HepG2 (cell line): ENCODE measurements at regions not wholly inside any gene's neighbourhood (a gene's known extent, or its start where the extent isn't known, plus 50 kb on each side); places are given as distances from the start of the nearest gene placed in this dataset.

Source experiments
- ATAC-seq: fragments of 200-7000 bp; cut with Tn5 transposase; 3 replicates; pipeline ENCODE4 v1.9.1; 2020; ENCODE audit warnings: mild to moderate bottlenecking, moderate library complexity
- BruUV-seq: library from RNA; stranded (reverse); fragments of 400-500 nt; replicated peaks from 2 replicates; lab custom pipeline; 2021; lab: Mats Ljungman, UMichigan
- CTCF ChIA-PET: fragments of 300-600 bp; formaldehyde crosslinking; extraction: SDS; loops from one replicate; lab custom pipeline; 2021; ENCODE audit warnings: low total read pairs, inconsistent platforms, low intra/inter-chr PET ratio; lab: Yijun Ruan, JAX
- POLR2A ChIA-PET: fragments of 350-600 bp; sonication (Branson Sonifier 250); formaldehyde crosslinking; loops from one replicate; lab custom pipeline; 2020; ENCODE audit warnings: antibody characterized with exemption, inconsistent platforms; lab: Yijun Ruan, JAX
- DNase-seq: peaks from one replicate; pipeline ENCODE4 v3.0.0-alpha.2; 2015; ENCODE audit warnings: low spot score
- FAIRE-seq: peaks from 3 replicates; lab custom pipeline; 2011; peaks lifted over from hg19 to GRCh38; lab: Jason Lieb, UNC
- H2AFZ ChIP-seq: one replicate; pipeline ENCODE4 v1.6.1; 2011; ENCODE audit warnings: low read length, inconsistent platforms
- H3K27ac ChIP-seq: fragments of 300-600 bp; 3 replicates; pipeline ENCODE4 v1.8.0; 2011; ENCODE audit warnings: mixed run types, mild to moderate bottlenecking, mixed read lengths, low read length, inconsistent platforms; ENCODE audit not compliant: insufficient read depth; ENCODE audit errors: extremely low read length
- H3K27me3 ChIP-seq, 2 experiments: fragments of 200-600 bp in 1 of 2; 2 replicates in 1 of 2; 3 replicates in 1 of 2; pipeline versions ENCODE4 v1.6.0 to v1.8.0; 2011; ENCODE audit warnings: low read length in 2 of 2, mild to moderate bottlenecking in 2 of 2, moderate library complexity in 2 of 2, inconsistent platforms in 1 of 2; ENCODE audit not compliant: insufficient read depth in 2 of 2, control insufficient read depth in 1 of 2
- H3K36me3 ChIP-seq, 2 experiments: fragments of 200-600 bp in 1 of 2; replicated peaks in 1 of 2; 2 replicates in 1 of 2; 3 replicates in 1 of 2; pipeline versions ENCODE4 v1.5.1 to v1.8.0; 2011; ENCODE audit warnings: low read length in 2 of 2, inconsistent platforms in 1 of 2; ENCODE audit not compliant: insufficient read depth in 2 of 2, control insufficient read depth in 1 of 2
- H3K4me1 ChIP-seq: 2 replicates; pipeline ENCODE4 v1.5.1; 2012; ENCODE audit warnings: low read length, inconsistent platforms; ENCODE audit not compliant: insufficient read depth
- H3K4me2 ChIP-seq: 2 replicates; pipeline ENCODE4 v1.6.0; 2011; ENCODE audit warnings: low read depth, low read length, inconsistent platforms
- H3K4me3 ChIP-seq, 3 experiments: fragments of 200-600 bp in 1 of 3; sonication (generic), shearing (Covaris generic) in 1 of 3; replicated peaks in 1 of 3; 2 replicates each; pipeline ENCODE4 v1.5.1; 2011 to 2016; ENCODE audit warnings: low read length in 3 of 3, inconsistent platforms in 2 of 3, low read depth in 2 of 3, mild to moderate bottlenecking in 2 of 3, control low read depth in 1 of 3, mixed read lengths in 1 of 3; ENCODE audit not compliant: insufficient read depth in 1 of 3
- H3K79me2 ChIP-seq: one replicate; pipeline ENCODE4 v1.6.1; 2011; ENCODE audit warnings: low read length, inconsistent platforms; ENCODE audit not compliant: insufficient read depth
- H3K9ac ChIP-seq: 2 replicates; pipeline ENCODE4 v1.6.0; 2011; ENCODE audit warnings: mild to moderate bottlenecking, low read depth, low read length, inconsistent platforms; ENCODE audit not compliant: insufficient read depth
- H3K9me3 ChIP-seq: 2 replicates; pipeline ENCODE4 v1.5.1; 2012; ENCODE audit warnings: mild to moderate bottlenecking, low read length
- H4K20me1 ChIP-seq: 2 replicates; pipeline ENCODE4 v1.6.0; 2011; ENCODE audit warnings: inconsistent platforms, mild to moderate bottlenecking, low read length, moderate library complexity; ENCODE audit not compliant: insufficient read depth
- ELF4 ChIP-seq: sonication (generic); formaldehyde crosslinking; IDR thresholded peaks from 2 replicates; pipeline ENCODE4 v1.5.0; 2020; ENCODE audit warnings: missing genetic modification reagents, mild to moderate bottlenecking, moderate library complexity, borderline replicate concordance
- JARID2 ChIP-seq: sonication (generic); formaldehyde crosslinking; IDR thresholded peaks from 2 replicates; pipeline ENCODE4 v1.8.1; 2023; ENCODE audit warnings: missing genetic modification reagents, inconsistent platforms; ENCODE audit not compliant: insufficient replicate concordance
- TEAD3 ChIP-seq: optimal IDR thresholded peaks from 2 replicates; pipeline ENCODE3; 2016; ENCODE audit warnings: borderline replicate concordance
- ZNF136 ChIP-seq: sonication (generic); formaldehyde crosslinking; IDR thresholded peaks from 2 replicates; pipeline ENCODE4 v1.8.1; 2022; ENCODE audit warnings: low read depth, mild to moderate bottlenecking, moderate library complexity, missing genetic modification reagents
- ZNF329 ChIP-seq: sonication (generic); formaldehyde crosslinking; IDR thresholded peaks from 2 replicates; pipeline ENCODE4 v1.9.0; 2021; ENCODE audit warnings: low read depth, mild to moderate bottlenecking, missing genetic modification reagents
- ZNF547 ChIP-seq: sonication (generic); formaldehyde crosslinking; IDR thresholded peaks from 2 replicates; pipeline ENCODE4 v1.5.1; 2020; ENCODE audit warnings: mild to moderate bottlenecking, missing genetic modification reagents
- ZNF619 ChIP-seq: sonication (generic); formaldehyde crosslinking; IDR thresholded peaks from 2 replicates; pipeline ENCODE4 v1.4.0; 2020; ENCODE audit warnings: mild to moderate bottlenecking, missing genetic modification reagents
- ZNF772 ChIP-seq: sonication (generic); formaldehyde crosslinking; IDR thresholded peaks from 2 replicates; pipeline ENCODE4 v1.5.0; 2020; ENCODE audit warnings: mild to moderate bottlenecking, missing genetic modification reagents
- ZNF883 ChIP-seq: sonication (generic); formaldehyde crosslinking; IDR thresholded peaks from 2 replicates; pipeline ENCODE4 v1.5.1; 2020; ENCODE audit warnings: mild to moderate bottlenecking, missing genetic modification reagents; ENCODE audit errors: not compliant biosample characterization
- WGBS: methylation state at CpG from one replicate; pipeline ENCODE4 v1.1.6; 2017; ENCODE audit warnings: low lambda C conversion rate; 5-methylcytosine and 5-hydroxymethylcytosine counted together
- in situ Hi-C: cut with HindIII; loops from 2 replicates; pipeline ENCODE4 v1.10.0; 2017; ENCODE audit warnings: low pct_unique_long_range_greater_than_20kb; ENCODE audit not compliant: extremely low pct_ligation_motif_present
- intact Hi-C: fragments of 100-400 bp; cut with micrococcal nuclease; formaldehyde crosslinking; loops from one replicate; pipeline ENCODE4 v1.10.0; 2022; ENCODE audit not compliant: unreplicated experiment
- TF ChIP-seq, protein P1 (sequence below): IDR thresholded peaks from 2 replicates; pipeline ENCODE4 v1.6.1; 2016; ENCODE audit warnings: missing genetic modification reagents, missing compliant biosample characterization
- TF ChIP-seq, protein P2 (sequence below), 2 experiments: IDR thresholded peaks; 2 replicates each; pipeline ENCODE4 v1.6.1; 2011 to 2012; ENCODE audit warnings: low read length in 2 of 2, borderline replicate concordance in 1 of 2, low read depth in 1 of 2, mild to moderate bottlenecking in 1 of 2, moderate library complexity in 1 of 2
- TF ChIP-seq, protein P3 (sequence below): IDR thresholded peaks from 2 replicates; pipeline ENCODE4 v1.6.1; 2016; ENCODE audit warnings: control low read depth
- TF ChIP-seq, protein P4 (sequence below): sonication (generic); formaldehyde crosslinking; IDR thresholded peaks from 2 replicates; pipeline ENCODE4 v1.5.1; 2020; ENCODE audit warnings: mild to moderate bottlenecking, missing genetic modification reagents, moderate library complexity
- TF ChIP-seq, protein P5 (sequence below): IDR thresholded peaks from 2 replicates; pipeline ENCODE4 v1.6.1; 2016
- TF ChIP-seq, protein P6 (sequence below): sonication (generic); formaldehyde crosslinking; IDR thresholded peaks from 2 replicates; pipeline ENCODE4 v1.8.1; 2023; ENCODE audit warnings: mild to moderate bottlenecking, moderate library complexity, missing genetic modification reagents
- TF ChIP-seq, protein P7 (sequence below): sonication (generic); formaldehyde crosslinking; IDR thresholded peaks from 2 replicates; pipeline ENCODE4 v1.5.1; 2020; ENCODE audit warnings: missing genetic modification reagents, mild to moderate bottlenecking, borderline replicate concordance

DNA sequence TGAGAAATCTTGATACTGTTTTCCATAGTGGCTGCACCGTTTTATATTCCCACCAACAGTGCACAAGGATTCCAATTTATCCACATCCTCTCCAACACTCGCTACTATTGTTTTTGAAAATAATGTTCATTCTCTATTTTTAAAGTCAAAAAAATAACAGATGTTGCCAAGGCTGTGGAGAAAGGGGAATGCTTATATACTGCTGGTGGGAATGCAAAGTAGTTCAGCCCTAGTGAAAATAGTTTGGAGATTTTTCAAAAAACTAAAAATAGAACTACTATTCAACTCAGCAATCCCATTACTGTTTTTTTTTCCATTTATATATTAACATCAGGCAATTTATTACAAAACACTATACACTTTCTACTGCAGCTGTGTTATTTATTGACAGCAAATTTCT is 208.7 kb downstream of the CBLL2 start:
- BruUV-seq: no TSS peak
- H3K27me3 ChIP-seq: no peaks in the 10 kb centered on the region
- POLR2A ChIA-PET: no interaction called here
- H4K20me1 ChIP-seq: no peaks in the 10 kb centered on the region
- ATAC-seq (no peak), FAIRE-seq (no peak), DNase-seq (no peak)
- H3K36me3 ChIP-seq: no peaks in the 10 kb centered on the region
- no peak overlapping the region for H2AFZ ChIP-seq
- CTCF ChIA-PET: no interaction called here
- intact Hi-C loops: no loop called here
- in situ Hi-C loops: no loop called here
- H3K4me1 ChIP-seq: no peaks in the 10 kb centered on the region
- WGBS: 0% methylated on average over 2 of the region's 2 CpGs
- H3K9ac ChIP-seq: no peak overlapping the region
- H3K27ac ChIP-seq: no peak overlapping the region
- H3K4me2 ChIP-seq: no peak overlapping the region
- H3K79me2 ChIP-seq: no peaks in the 10 kb centered on the region
- H3K4me3 ChIP-seq: no peak overlapping the region
- no peaks in the 10 kb centered on the region for H3K9me3 ChIP-seq
- TF ChIP-seq, protein P1, sequence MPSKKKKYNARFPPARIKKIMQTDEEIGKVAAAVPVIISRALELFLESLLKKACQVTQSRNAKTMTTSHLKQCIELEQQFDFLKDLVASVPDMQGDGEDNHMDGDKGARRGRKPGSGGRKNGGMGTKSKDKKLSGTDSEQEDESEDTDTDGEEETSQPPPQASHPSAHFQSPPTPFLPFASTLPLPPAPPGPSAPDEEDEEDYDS: no peak
- TF ChIP-seq ZNF619 (CRISPR knock-in tag): no peak
- TF ChIP-seq TEAD3 (CRISPR knock-in tag): no peak
- TF ChIP-seq JARID2 (CRISPR knock-in tag): no peak
- no peak for TF ChIP-seq ZNF136 (CRISPR knock-in tag)
- TF ChIP-seq ZNF772 (CRISPR knock-in tag): no peak
- TF ChIP-seq ELF4 (CRISPR knock-in tag): no peak
- TF ChIP-seq ZNF329 (CRISPR knock-in tag): no peak
- TF ChIP-seq, protein P2, sequence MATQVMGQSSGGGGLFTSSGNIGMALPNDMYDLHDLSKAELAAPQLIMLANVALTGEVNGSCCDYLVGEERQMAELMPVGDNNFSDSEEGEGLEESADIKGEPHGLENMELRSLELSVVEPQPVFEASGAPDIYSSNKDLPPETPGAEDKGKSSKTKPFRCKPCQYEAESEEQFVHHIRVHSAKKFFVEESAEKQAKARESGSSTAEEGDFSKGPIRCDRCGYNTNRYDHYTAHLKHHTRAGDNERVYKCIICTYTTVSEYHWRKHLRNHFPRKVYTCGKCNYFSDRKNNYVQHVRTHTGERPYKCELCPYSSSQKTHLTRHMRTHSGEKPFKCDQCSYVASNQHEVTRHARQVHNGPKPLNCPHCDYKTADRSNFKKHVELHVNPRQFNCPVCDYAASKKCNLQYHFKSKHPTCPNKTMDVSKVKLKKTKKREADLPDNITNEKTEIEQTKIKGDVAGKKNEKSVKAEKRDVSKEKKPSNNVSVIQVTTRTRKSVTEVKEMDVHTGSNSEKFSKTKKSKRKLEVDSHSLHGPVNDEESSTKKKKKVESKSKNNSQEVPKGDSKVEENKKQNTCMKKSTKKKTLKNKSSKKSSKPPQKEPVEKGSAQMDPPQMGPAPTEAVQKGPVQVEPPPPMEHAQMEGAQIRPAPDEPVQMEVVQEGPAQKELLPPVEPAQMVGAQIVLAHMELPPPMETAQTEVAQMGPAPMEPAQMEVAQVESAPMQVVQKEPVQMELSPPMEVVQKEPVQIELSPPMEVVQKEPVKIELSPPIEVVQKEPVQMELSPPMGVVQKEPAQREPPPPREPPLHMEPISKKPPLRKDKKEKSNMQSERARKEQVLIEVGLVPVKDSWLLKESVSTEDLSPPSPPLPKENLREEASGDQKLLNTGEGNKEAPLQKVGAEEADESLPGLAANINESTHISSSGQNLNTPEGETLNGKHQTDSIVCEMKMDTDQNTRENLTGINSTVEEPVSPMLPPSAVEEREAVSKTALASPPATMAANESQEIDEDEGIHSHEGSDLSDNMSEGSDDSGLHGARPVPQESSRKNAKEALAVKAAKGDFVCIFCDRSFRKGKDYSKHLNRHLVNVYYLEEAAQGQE (IDR thresholded peaks at IDR 0.05; ENCODE audit: borderline replicate concordance in 1 of 2, low read depth in 1 of 2, low read length in 2 of 2): no peak
- TF ChIP-seq ZNF883 (CRISPR knock-in tag): no peak
- TF ChIP-seq, protein P3, sequence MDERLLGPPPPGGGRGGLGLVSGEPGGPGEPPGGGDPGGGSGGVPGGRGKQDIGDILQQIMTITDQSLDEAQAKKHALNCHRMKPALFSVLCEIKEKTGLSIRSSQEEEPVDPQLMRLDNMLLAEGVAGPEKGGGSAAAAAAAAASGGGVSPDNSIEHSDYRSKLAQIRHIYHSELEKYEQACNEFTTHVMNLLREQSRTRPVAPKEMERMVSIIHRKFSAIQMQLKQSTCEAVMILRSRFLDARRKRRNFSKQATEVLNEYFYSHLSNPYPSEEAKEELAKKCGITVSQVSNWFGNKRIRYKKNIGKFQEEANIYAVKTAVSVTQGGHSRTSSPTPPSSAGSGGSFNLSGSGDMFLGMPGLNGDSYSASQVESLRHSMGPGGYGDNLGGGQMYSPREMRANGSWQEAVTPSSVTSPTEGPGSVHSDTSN (CRISPR knock-in tag): no peak
- TF ChIP-seq, protein P4, sequence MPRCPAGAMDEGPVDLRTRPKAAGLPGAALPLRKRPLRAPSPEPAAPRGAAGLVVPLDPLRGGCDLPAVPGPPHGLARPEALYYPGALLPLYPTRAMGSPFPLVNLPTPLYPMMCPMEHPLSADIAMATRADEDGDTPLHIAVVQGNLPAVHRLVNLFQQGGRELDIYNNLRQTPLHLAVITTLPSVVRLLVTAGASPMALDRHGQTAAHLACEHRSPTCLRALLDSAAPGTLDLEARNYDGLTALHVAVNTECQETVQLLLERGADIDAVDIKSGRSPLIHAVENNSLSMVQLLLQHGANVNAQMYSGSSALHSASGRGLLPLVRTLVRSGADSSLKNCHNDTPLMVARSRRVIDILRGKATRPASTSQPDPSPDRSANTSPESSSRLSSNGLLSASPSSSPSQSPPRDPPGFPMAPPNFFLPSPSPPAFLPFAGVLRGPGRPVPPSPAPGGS (CRISPR knock-in tag): no peak
- TF ChIP-seq, protein P5, sequence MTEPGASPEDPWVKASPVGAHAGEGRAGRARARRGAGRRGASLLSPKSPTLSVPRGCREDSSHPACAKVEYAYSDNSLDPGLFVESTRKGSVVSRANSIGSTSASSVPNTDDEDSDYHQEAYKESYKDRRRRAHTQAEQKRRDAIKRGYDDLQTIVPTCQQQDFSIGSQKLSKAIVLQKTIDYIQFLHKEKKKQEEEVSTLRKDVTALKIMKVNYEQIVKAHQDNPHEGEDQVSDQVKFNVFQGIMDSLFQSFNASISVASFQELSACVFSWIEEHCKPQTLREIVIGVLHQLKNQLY: no peak
- no peak for TF ChIP-seq ZNF547 (CRISPR knock-in tag)
- TF ChIP-seq, protein P6, sequence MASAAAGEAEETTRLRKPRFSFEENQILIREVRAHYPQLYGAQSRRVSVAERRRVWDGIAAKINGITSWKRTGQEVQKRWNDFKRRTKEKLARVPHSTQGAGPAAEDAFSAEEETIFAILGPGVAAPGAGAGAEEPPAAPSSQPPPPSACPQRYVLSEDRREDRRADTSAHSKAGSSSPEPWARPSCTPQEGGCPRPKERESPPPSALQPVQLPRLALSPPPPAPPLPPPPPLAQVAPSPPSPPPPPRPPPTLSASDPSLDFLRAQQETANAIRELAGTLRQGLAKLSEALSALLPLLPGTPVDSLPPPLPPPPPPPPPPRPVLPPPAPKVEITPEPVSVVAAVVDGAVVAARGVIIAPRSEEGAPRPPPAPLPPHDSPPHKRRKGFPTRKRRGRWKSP (CRISPR knock-in tag): no peak
- TF ChIP-seq, protein P7, sequence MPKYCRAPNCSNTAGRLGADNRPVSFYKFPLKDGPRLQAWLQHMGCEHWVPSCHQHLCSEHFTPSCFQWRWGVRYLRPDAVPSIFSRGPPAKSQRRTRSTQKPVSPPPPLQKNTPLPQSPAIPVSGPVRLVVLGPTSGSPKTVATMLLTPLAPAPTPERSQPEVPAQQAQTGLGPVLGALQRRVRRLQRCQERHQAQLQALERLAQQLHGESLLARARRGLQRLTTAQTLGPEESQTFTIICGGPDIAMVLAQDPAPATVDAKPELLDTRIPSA: no peak
